ENCODE measurements at regions not wholly inside any gene's neighbourhood (a gene's known extent, or its start where the extent isn't known, plus 50 kb on each side); places are given as distances from the start of the nearest gene placed in this dataset.

- intact Hi-C loops (cut with micrococcal nuclease) = no loop called here
- Mint-ChIP-seq H3K4me1 (ENCODE audit: low read depth) (no peaks in the 10 kb centered on the region), H3K27me3 (peaks cover 5% of the 10 kb centered on the region), H3K27ac (no peak overlapping the region), H3K4me3 (no peak overlapping the region), H3K9me3 (no peaks in the 10 kb centered on the region), H3K36me3 (ENCODE audit: low read depth) (no peaks in the 10 kb centered on the region)
- ATAC-seq = no peak
- no peak for TF ChIP-seq CTCF (IDR thresholded peaks at IDR 0.05)
- DNase-seq = no peak
- ChIA-PET CTCF (interaction anchor here (1.0 kb wide), 1 partner anchor 67 kb away, joined by 3 read pairs; no protein-coding TSS in a partner anchor), POLR2A (no interaction called here)
Measured at GRCh38 chr7:26554952-26555351, 263.3 kb downstream of the SNX10 start.

GRCh38 chr7:26556061-26556881 lies 264.6 kb downstream of the SNX10 start:
- POLR2A ChIA-PET = interaction anchor here (1.0 kb wide), 1 partner anchor 8 kb away, joined by 3 read pairs; no protein-coding TSS in a partner anchor
- Mint-ChIP-seq H3K4me1 (ENCODE audit: low read depth) (no peaks in the 10 kb centered on the region), H3K36me3 (ENCODE audit: low read depth) (no peaks in the 10 kb centered on the region), H3K27ac (no peak overlapping the region), H3K27me3 (peaks cover 6% of the 10 kb centered on the region), H3K9me3 (no peaks in the 10 kb centered on the region), H3K4me3 (no peak overlapping the region)
- DNase-seq (no peak), ATAC-seq (no peak)
- intact Hi-C loops (cut with micrococcal nuclease) = no loop called here
- CTCF ChIA-PET = interaction anchor here (0.9 kb wide), 1 partner anchor 15 kb away, joined by 3 read pairs; no protein-coding TSS in a partner anchor
- TF ChIP-seq CTCF (IDR thresholded peaks at IDR 0.05) = no peak

GRCh38 chr7:26560526-26561256 lies 269.0 kb downstream of the SNX10 start:
- Mint-ChIP-seq H3K27ac (no peak overlapping the region), H3K27me3 (peaks cover 6% of the 10 kb centered on the region), H3K36me3 (ENCODE audit: low read depth) (no peaks in the 10 kb centered on the region)

GRCh38 chr7:26562841-26563240 lies 271.2 kb downstream of the SNX10 start:
- H3K27ac Mint-ChIP-seq = no peak overlapping the region
- ATAC-seq (no peak), DNase-seq (no peak)
- CTCF ChIA-PET = interaction anchor here (1.5 kb wide), 1 partner anchor 9 kb away, joined by 4 read pairs; no protein-coding TSS in a partner anchor
- no peaks in the 10 kb centered on the region for H3K9me3 Mint-ChIP-seq
- peaks cover 8% of the 10 kb centered on the region for H3K27me3 Mint-ChIP-seq
- no peaks in the 10 kb centered on the region for H3K4me1 Mint-ChIP-seq (ENCODE audit: low read depth)
- no peak overlapping the region for H3K4me3 Mint-ChIP-seq
- TF ChIP-seq CTCF (IDR thresholded peaks at IDR 0.05) = peak; percentile 16
- POLR2A ChIA-PET = no interaction called here
- no peaks in the 10 kb centered on the region for H3K36me3 Mint-ChIP-seq (ENCODE audit: low read depth)
- intact Hi-C loops (cut with micrococcal nuclease) = no loop called here

More at GRCh38 chr7:26560526-26561256, 269.0 kb downstream of the SNX10 start:
- TF ChIP-seq CTCF (IDR thresholded peaks at IDR 0.05) = no peak
- no peak for ATAC-seq
- Mint-ChIP-seq H3K9me3 (no peaks in the 10 kb centered on the region), H3K4me3 (no peak overlapping the region), H3K4me1 (ENCODE audit: low read depth) (no peaks in the 10 kb centered on the region)
- ChIA-PET CTCF (interaction anchor here (1.1 kb wide), 1 partner anchor 191 kb away, joined by 4 read pairs; no protein-coding TSS in a partner anchor), POLR2A (no interaction called here)
- intact Hi-C loops (cut with micrococcal nuclease) = no loop called here
- no peak for DNase-seq

GRCh38 chr7:26563406-26563805 lies 271.7 kb downstream of the SNX10 start:
- Mint-ChIP-seq H3K27ac (no peak overlapping the region), H3K4me3 (no peak overlapping the region), H3K4me1 (ENCODE audit: low read depth) (no peaks in the 10 kb centered on the region), H3K36me3 (ENCODE audit: low read depth) (no peaks in the 10 kb centered on the region), H3K27me3 (peaks cover 8% of the 10 kb centered on the region), H3K9me3 (no peaks in the 10 kb centered on the region)
- ChIA-PET CTCF (interaction anchor here (1.5 kb wide), 1 partner anchor 10 kb away, joined by 4 read pairs; no protein-coding TSS in a partner anchor), POLR2A (no interaction called here)
- TF ChIP-seq CTCF (IDR thresholded peaks at IDR 0.05) = no peak
- intact Hi-C loops (cut with micrococcal nuclease) = no loop called here
- ATAC-seq = no peak
- DNase-seq = no peak

Measured in activated CD8-positive, alpha-beta T cell treated with anti-CD3 and anti-CD28 coated beads for 36 hours (primary cell).